ENCODE measurements at regions not wholly inside any gene's neighbourhood (a gene's known extent, or its start where the extent isn't known, plus 50 kb on each side); places are given as distances from the start of the nearest gene placed in this dataset.

DNA sequence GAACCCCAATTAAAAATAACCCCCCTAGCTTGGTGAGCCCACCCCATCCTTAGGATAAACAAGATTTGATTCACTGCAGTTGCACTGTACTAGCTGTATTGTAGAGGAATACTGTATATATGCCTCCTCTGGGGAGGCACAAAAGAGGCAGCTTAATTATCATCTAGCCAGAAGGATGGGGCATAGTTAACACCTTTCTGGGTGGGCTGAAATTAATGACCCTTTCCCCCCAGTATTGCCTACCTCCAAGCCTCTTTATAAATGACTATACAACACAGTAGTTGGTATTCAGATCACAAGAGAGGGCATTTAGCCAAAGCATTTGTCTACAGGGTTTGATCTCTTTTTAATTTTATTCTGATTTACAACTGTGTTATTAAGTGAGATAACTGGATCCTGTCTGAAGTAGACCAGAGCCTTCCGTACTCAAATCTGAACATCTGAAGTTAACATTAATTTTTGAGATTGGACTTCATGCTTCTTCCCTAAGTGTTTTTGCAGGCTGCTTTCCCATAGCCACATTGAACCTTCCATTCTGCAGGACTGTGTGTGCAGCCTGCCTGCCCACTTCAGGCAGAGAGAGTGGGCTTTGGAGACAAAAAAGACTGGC is 807.0 kb upstream of the ARRDC4 start:
- TF ChIP-seq, protein P1, sequence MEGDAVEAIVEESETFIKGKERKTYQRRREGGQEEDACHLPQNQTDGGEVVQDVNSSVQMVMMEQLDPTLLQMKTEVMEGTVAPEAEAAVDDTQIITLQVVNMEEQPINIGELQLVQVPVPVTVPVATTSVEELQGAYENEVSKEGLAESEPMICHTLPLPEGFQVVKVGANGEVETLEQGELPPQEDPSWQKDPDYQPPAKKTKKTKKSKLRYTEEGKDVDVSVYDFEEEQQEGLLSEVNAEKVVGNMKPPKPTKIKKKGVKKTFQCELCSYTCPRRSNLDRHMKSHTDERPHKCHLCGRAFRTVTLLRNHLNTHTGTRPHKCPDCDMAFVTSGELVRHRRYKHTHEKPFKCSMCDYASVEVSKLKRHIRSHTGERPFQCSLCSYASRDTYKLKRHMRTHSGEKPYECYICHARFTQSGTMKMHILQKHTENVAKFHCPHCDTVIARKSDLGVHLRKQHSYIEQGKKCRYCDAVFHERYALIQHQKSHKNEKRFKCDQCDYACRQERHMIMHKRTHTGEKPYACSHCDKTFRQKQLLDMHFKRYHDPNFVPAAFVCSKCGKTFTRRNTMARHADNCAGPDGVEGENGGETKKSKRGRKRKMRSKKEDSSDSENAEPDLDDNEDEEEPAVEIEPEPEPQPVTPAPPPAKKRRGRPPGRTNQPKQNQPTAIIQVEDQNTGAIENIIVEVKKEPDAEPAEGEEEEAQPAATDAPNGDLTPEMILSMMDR (IDR thresholded peaks at IDR 0.05): no peak
- TF ChIP-seq POLR2A (IDR thresholded peaks at IDR 0.05): no peak

Data from ovary (tissue), 3 donors.